ENCODE measurements at regions not wholly inside any gene's neighbourhood (a gene's known extent, or its start where the extent isn't known, plus 50 kb on each side); places are given as distances from the start of the nearest gene placed in this dataset.

- TF ChIP-seq, protein P1, sequence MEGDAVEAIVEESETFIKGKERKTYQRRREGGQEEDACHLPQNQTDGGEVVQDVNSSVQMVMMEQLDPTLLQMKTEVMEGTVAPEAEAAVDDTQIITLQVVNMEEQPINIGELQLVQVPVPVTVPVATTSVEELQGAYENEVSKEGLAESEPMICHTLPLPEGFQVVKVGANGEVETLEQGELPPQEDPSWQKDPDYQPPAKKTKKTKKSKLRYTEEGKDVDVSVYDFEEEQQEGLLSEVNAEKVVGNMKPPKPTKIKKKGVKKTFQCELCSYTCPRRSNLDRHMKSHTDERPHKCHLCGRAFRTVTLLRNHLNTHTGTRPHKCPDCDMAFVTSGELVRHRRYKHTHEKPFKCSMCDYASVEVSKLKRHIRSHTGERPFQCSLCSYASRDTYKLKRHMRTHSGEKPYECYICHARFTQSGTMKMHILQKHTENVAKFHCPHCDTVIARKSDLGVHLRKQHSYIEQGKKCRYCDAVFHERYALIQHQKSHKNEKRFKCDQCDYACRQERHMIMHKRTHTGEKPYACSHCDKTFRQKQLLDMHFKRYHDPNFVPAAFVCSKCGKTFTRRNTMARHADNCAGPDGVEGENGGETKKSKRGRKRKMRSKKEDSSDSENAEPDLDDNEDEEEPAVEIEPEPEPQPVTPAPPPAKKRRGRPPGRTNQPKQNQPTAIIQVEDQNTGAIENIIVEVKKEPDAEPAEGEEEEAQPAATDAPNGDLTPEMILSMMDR (conservative IDR thresholded peaks at IDR 0.05 in 1 of 2, IDR thresholded peaks at IDR 0.05 in 1 of 2; ENCODE audit: low read depth in 1 of 2, low read length in 2 of 2), result no peak
- no peak for TF ChIP-seq EZH2 (IDR thresholded peaks at IDR 0.05; ENCODE audit: low read length, missing control alignments)
These were observed 101.3 kb upstream of the TBX20 start for GRCh38 chr7:35355199-35355598.
